T-helper 2 cell treated with Interferon-gamma antibody and Interleukin-4, amounts not matched to agents 5 μg/mL and 100 μg/mL, for 36 hours (primary cell): ENCODE measurements at regions not wholly inside any gene's neighbourhood (a gene's known extent, or its start where the extent isn't known, plus 50 kb on each side); places are given as distances from the start of the nearest gene placed in this dataset.

Source experiments
- DNase-seq: peaks from one replicate; pipeline ENCODE4 v3.0.0; 2021; ENCODE audit warnings: low spot score
- H3K27ac Mint-ChIP-seq: one replicate; pipeline ENCODE4 v1.8.0; 2021; ENCODE audit warnings: mild to moderate bottlenecking, mixed read lengths
- H3K27me3 Mint-ChIP-seq: one replicate; pipeline ENCODE4 v1.8.0; 2021; ENCODE audit warnings: low read depth, mixed read lengths
- H3K36me3 Mint-ChIP-seq: one replicate; pipeline ENCODE4 v1.8.0; 2021; ENCODE audit warnings: low read depth, mixed read lengths
- H3K4me1 Mint-ChIP-seq: one replicate; pipeline ENCODE4 v1.8.0; 2021; ENCODE audit warnings: low read depth, mixed read lengths
- H3K4me3 Mint-ChIP-seq: one replicate; pipeline ENCODE4 v1.8.0; 2022; ENCODE audit warnings: mild to moderate bottlenecking, moderate library complexity, mixed read lengths
- H3K9me3 Mint-ChIP-seq: one replicate; pipeline ENCODE4 v1.8.0; 2021; ENCODE audit warnings: mixed read lengths

DNA sequence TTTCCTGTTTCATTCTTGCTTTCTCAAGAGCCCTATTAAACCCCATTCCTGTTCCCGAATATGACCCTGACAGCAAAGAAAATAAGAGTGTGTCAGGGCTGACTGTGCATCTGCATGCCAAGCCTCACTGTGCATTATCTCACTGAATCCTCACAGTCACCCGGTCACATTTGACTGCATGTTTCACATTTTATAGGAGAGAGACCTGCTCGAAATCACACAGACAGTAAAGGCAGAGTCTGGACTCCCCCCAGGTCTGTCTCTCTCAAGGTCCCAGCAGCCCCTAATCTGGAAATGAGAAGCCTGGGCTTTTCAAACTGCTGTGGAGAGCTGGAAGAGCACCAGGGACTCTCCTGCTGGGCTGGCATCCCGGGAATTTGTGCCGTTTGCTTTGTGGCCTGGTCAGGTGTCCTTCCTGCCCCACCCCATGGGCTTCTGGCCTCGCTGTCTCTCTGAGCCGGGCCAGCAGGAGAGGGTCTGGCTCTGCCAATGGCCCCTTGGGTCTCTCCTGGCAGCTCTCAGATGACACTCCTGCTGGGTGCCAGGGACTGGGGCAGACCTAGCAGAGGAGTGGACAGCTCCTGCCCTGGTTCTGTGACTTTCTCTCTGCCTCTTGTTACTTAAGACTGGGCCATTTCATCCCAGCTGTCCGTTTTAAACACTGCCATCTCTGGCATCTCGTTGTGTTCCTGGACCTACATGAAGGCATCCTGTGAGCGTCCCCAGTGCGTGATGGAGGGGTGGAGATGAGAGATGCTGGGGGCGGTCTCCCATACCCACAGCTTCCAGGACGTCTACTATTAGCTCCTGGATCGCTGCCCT is 173.6 kb downstream of the ARHGAP12 start:
- Mint-ChIP-seq H3K36me3 (no peaks in the 10 kb centered on the region), H3K27ac (no peak overlapping the region), H3K4me1 (peaks cover 11% of the 10 kb centered on the region), H3K4me3 (no peak overlapping the region), H3K27me3 (no peaks in the 10 kb centered on the region), H3K9me3 (no peaks in the 10 kb centered on the region)
- DNase-seq: no peak

DNA sequence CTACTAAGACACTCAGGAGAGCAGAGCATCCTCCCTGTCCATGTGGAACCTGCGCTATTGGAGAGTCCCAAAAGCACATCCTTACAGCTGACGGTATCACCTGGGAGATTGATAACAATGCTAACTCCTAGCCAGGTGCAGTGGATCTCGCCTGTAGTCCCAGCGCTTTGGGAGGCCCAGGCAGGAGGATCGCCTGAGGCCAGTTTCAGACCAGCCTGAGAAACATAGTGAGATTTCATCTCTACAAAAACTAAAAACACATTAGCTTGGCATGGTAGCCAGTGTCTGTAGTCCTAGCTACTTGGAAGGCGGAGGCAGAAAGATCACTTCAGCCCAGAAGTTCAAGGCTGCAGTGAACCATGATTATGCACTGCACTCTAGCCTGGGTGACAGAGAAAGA is 174.9 kb downstream of the ARHGAP12 start:
- H3K27me3 Mint-ChIP-seq: no peaks in the 10 kb centered on the region
- H3K4me3 Mint-ChIP-seq: no peak overlapping the region
- no peaks in the 10 kb centered on the region for H3K36me3 Mint-ChIP-seq
- peaks cover 7% of the 10 kb centered on the region for H3K4me1 Mint-ChIP-seq
- no peak for DNase-seq
- H3K27ac Mint-ChIP-seq: no peak overlapping the region
- no peaks in the 10 kb centered on the region for H3K9me3 Mint-ChIP-seq

DNA sequence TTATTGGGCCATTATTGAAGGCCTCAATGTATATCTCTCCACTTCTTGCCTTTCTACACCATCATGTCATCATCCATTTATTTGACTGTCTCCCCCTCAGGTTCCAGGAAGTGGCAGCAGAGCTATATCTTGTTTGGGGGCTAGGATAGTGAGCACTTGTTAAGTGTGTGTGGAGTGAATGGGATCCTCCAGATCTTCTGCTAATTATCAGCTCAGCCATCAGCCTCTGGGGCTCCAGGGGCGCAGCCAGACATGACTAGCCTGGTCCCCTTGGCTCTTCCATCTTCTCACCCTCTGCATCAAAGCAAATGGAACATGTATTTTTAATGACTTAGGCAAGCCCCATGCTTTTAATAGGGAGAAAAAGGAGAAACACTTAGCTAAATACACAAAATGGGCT is 176.5 kb downstream of the ARHGAP12 start:
- H3K4me3 Mint-ChIP-seq: no peak overlapping the region
- H3K9me3 Mint-ChIP-seq: no peaks in the 10 kb centered on the region
- peaks cover 7% of the 10 kb centered on the region for H3K4me1 Mint-ChIP-seq
- H3K36me3 Mint-ChIP-seq: no peaks in the 10 kb centered on the region
- DNase-seq: no peak
- H3K27ac Mint-ChIP-seq: no peak overlapping the region
- H3K27me3 Mint-ChIP-seq: no peaks in the 10 kb centered on the region

DNA sequence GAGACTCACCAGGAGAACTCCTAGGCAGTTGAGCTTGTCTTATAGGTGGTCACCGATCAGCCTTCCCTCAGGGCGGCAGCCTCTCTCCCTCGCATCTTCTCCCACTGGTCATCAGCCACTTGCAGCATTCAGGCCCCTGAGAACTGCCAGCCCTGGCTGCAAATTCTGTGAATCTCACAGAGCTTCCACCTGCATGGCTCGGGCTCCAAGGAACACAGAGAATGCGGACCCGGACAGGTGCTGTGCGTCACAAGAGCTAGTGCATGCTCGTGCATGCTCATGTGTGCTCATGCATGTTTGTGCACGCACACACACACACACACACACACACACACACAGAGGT is 176.9 kb downstream of the ARHGAP12 start:
- DNase-seq: no peak
- no peaks in the 10 kb centered on the region for H3K36me3 Mint-ChIP-seq
- no peaks in the 10 kb centered on the region for H3K9me3 Mint-ChIP-seq
- H3K4me3 Mint-ChIP-seq: no peak overlapping the region
- H3K27me3 Mint-ChIP-seq: no peaks in the 10 kb centered on the region
- no peak overlapping the region for H3K27ac Mint-ChIP-seq
- peaks cover 7% of the 10 kb centered on the region for H3K4me1 Mint-ChIP-seq

DNA sequence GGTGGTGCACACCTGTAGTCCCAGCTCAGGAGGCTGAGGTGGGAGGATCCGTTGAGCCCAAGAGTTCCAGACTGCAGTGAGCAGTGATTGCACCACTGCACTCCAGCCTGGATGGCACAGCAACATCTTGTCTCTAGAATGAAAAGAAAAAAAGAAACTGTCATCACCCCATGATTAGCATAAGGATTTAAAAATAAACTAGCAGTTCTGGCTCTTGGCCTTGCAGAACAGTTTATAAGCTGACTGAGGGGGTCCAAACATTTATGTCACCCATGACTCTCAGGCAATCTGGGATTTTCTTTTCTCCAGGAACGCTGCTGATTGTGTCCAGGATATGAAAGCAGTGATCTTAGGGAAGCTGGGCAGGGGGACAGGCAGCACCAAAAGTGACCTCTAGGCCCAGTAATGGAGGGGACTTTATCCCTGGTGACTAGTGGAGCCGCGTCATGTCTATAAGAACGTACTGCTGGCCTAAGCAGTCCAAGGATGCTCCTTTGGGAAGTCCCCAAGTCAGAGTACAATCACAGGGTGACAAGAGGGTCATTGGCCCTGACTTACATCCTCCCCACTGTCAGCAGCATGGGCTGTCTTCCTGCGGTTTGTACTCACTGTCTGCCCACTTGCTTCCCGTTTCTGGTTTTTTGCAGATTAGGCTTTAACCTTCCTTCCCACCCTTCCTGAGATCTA is 177.4 kb downstream of the ARHGAP12 start:
- H3K27ac Mint-ChIP-seq: no peak overlapping the region
- no peak for DNase-seq
- H3K9me3 Mint-ChIP-seq: no peaks in the 10 kb centered on the region
- H3K27me3 Mint-ChIP-seq: no peaks in the 10 kb centered on the region
- no peaks in the 10 kb centered on the region for H3K36me3 Mint-ChIP-seq
- H3K4me1 Mint-ChIP-seq: peaks cover 7% of the 10 kb centered on the region
- H3K4me3 Mint-ChIP-seq: no peak overlapping the region

DNA sequence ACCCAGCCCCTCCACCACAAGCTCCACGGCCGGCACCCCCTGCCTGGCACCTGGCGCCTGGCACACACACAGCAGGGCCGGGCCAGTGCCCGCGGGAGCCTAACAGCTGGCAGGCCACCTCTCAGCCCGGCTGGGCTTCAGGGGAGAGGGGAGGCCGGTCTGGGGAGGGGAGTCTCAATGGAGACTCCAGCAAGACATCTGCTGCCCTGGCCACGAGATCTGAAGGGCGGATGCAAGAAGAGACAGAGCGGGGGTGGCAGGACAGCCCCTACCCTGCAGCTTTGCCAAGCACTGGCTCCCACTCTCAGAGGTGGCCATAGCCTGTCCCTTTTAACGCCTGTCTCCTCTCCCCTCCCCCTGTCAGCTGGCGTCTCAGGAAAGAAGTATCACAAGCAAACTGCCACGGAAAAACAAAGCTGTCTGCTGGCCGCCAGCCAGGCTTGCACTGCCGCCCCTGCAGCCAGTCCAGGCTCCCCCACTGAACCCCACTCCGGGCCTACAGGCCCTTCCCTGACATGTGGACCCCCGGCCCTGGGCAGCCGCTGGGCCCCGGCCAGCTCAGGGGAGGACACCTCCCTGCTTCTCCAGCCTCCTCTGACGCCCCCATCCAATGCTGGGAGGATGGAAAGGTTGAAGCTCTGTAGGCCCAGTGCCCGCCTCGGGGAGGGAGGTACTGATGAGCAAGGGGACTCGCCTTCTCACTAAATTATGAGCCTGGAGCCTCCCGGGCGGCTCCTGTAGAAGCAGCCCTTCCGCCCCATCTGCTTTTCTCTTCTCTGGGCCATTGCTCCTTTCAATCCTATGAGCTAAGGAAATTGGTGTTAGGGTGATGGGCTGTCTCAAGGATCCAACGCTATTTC is 178.4 kb downstream of the ARHGAP12 start:
- Mint-ChIP-seq H3K9me3 (no peaks in the 10 kb centered on the region), H3K27me3 (no peaks in the 10 kb centered on the region), H3K27ac (no peak overlapping the region), H3K4me3 (no peak overlapping the region), H3K4me1 (peaks cover 13% of the 10 kb centered on the region), H3K36me3 (no peaks in the 10 kb centered on the region)
- no peak for DNase-seq

DNA sequence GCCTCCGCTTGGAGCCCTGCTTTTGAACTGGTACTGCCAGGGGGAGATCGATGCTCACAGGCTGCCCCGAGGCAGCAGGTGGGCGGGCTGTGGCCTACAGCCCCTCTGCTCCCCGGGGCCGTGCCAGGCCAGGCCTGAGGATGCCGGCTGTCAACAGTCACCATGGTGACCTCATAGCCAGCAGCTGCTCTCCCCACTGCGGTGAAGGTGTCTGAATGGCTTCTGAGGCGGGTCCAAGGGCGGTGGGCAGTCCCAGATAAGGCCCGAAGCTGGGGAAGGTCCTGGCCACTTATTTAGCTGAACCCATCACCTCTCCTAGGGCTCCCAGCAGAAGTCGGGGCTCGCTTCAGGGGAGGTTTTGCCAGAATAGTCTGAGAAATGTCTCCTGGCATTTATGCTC is 179.3 kb downstream of the ARHGAP12 start:
- no peak for DNase-seq
- no peaks in the 10 kb centered on the region for H3K27me3 Mint-ChIP-seq
- H3K27ac Mint-ChIP-seq: no peak overlapping the region
- no peaks in the 10 kb centered on the region for H3K36me3 Mint-ChIP-seq
- H3K4me1 Mint-ChIP-seq: peaks cover 17% of the 10 kb centered on the region
- no peak overlapping the region for H3K4me3 Mint-ChIP-seq
- no peaks in the 10 kb centered on the region for H3K9me3 Mint-ChIP-seq

DNA sequence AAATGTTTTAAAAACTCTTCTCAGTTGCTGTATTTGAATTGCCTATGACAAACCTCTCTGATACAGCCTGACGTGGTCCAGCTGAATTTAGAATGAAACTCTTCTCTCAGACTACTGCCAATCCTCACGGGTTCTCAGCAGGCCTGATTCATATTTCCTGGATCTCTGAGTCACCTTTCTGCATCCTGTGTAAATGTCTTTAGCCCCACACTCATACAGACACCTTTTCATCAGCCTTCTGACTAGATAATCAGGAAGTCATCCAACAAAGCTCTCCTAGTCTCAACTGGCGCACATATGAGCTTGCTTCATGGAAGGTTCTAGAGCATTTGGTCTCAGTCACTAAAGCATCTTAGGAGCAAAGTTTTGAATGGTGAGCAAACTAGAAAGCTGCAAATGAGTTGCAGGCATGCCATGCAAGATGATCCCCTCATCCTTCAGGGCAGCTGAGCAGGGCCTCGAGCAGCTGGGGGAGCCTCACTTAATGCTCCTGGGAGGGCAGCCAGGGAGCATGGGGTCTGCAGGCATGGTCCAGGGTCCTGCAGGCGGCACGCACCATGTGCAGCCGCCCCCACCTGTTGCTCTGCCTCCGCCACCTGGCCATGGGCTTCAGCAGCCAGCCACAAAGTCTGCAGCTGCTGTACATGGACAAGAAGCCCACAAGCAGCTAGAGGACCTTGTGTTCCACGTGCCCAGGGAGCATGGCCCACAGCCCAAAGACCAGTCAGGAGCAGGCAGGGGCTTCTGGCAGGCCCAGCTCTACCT is 182.8 kb downstream of the ARHGAP12 start:
- Mint-ChIP-seq H3K4me1 (peaks cover 10% of the 10 kb centered on the region), H3K4me3 (no peak overlapping the region), H3K9me3 (no peaks in the 10 kb centered on the region), H3K36me3 (no peaks in the 10 kb centered on the region), H3K27ac (peak overlapping the region; percentile 82), H3K27me3 (no peaks in the 10 kb centered on the region)
- peak; percentile 71 for DNase-seq

DNA sequence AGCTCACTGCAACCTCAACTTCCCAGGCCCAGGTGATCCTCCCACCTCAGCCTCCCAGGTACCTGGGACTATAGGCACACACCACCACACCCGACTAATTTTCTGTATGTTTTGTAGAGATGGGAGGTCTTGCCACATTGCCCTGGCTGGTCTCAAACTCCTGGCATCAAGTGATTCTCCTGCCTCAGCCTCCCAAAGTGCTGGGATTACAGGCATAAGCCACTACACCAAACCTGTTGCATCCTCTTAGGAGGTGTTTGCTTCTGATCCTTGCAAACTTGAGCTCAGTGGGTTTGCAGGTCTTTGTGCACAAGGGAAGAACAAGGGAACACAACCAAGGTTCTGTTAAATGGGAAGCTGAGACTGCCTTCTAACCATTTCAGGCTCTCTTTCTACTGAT is 184.6 kb downstream of the ARHGAP12 start:
- DNase-seq: no peak
- Mint-ChIP-seq H3K4me3 (no peak overlapping the region), H3K27ac (no peak overlapping the region), H3K4me1 (peaks cover 10% of the 10 kb centered on the region), H3K36me3 (no peaks in the 10 kb centered on the region), H3K27me3 (no peaks in the 10 kb centered on the region), H3K9me3 (no peaks in the 10 kb centered on the region)

DNA sequence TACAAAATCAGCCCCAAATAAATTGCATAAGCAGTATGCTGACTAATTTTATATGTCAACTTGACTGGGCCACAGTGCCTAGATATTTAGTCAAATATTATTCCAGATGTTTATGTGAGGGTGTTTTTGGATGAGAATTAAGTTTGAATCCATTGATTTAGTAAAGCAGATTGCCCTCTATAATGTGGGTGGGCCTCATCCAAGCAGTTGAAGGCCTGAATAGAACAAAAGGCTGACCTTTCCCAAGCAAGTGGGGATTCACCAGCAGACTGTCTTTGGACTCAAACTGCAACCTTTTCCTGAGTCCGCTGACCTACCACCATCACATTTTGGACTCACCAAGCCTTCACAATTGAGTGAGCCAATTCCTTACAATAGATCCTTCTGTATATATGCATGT is 186.4 kb downstream of the ARHGAP12 start:
- DNase-seq: no peak
- no peaks in the 10 kb centered on the region for H3K27me3 Mint-ChIP-seq
- H3K36me3 Mint-ChIP-seq: no peaks in the 10 kb centered on the region
- no peak overlapping the region for H3K4me3 Mint-ChIP-seq
- H3K27ac Mint-ChIP-seq: no peak overlapping the region
- no peaks in the 10 kb centered on the region for H3K9me3 Mint-ChIP-seq
- peaks cover 10% of the 10 kb centered on the region for H3K4me1 Mint-ChIP-seq

DNA sequence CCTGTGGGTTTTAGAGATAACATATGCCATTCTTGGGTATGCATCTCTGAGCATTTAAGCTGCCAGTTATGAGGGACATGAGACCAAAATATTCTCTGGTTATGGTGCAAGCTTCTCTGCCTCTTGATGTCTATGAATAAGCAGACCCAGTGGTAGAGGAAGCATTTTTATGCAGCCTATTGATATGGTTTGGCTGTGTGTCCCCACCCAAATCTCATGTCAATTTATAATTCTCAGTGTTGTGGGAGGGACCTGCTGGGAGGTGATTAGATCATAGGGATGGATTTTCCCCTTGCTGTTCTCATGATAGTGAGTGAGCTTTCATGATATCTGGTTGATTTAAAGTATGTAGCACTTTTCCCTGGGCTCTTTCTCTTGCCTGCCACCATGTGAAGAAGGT is 187.2 kb downstream of the ARHGAP12 start:
- DNase-seq: no peak
- Mint-ChIP-seq H3K36me3 (no peaks in the 10 kb centered on the region), H3K9me3 (no peaks in the 10 kb centered on the region)

DNA sequence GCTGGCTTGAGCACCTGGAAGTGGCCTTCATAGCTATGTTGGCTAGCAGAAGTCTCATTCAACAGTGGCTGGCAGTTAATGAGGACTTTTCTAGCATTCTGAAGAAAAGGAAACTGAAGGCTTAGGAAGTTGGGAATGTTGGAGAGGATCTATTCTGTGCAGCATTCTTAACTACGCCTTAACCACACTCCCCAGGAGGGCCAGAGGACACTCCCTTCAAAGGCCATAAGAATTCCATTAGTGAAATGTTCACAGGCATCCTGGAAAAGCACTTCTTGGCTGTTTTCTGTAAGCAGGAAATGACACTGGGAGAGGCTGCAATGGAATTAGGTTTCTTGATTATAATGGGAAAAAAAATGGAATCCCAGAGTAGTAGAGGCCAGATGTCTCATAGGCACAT is 188.9 kb downstream of the ARHGAP12 start:
- no peak overlapping the region for H3K4me3 Mint-ChIP-seq
- no peaks in the 10 kb centered on the region for H3K36me3 Mint-ChIP-seq
- H3K4me1 Mint-ChIP-seq: peaks cover 2% of the 10 kb centered on the region
- no peak for DNase-seq
- no peak overlapping the region for H3K27ac Mint-ChIP-seq
- H3K27me3 Mint-ChIP-seq: no peaks in the 10 kb centered on the region
- no peaks in the 10 kb centered on the region for H3K9me3 Mint-ChIP-seq

More for the DNA sequence above, 187.2 kb downstream of the ARHGAP12 start:
- no peak overlapping the region for H3K4me3 Mint-ChIP-seq
- no peaks in the 10 kb centered on the region for H3K27me3 Mint-ChIP-seq
- peaks cover 10% of the 10 kb centered on the region for H3K4me1 Mint-ChIP-seq
- H3K27ac Mint-ChIP-seq: no peak overlapping the region

DNA sequence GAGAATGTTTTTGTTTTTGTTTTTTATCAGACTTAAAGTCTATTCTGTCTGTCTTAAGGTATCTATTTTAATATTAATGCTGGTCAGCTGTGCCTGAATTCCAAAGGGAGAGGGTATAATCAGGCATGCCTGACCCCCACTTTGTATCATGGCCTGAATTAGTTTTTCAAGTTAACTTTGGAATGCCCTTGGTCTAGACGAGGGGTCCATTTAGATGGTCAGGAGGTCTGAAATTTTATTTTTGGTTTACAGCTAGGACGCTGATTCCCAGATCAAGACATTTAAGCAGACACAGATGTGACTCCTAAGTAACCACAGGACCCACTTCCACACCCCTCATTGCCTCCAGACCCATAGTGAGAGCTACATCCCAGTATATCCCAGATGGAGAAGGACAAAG is 189.5 kb downstream of the ARHGAP12 start:
- no peak for DNase-seq
- Mint-ChIP-seq H3K4me1 (no peaks in the 10 kb centered on the region), H3K27ac (no peak overlapping the region), H3K4me3 (no peak overlapping the region), H3K9me3 (no peaks in the 10 kb centered on the region), H3K27me3 (no peaks in the 10 kb centered on the region), H3K36me3 (no peaks in the 10 kb centered on the region)
